Activated T-helper 17 cell treated with anti-CD3 and anti-CD28 coated beads, Interleukin-2, amount 50 U/mL, for 72 hours (primary cell): ENCODE measurements at regions not wholly inside any gene's neighbourhood (a gene's known extent, or its start where the extent isn't known, plus 50 kb on each side); places are given as distances from the start of the nearest gene placed in this dataset.

Source experiments
- ATAC-seq: fragments of 150-1000 bp; cut with Tn5 transposase; replicated peaks from 2 replicates; pipeline ENCODE4 v1.10.0; 2021; ENCODE audit warnings: mild to moderate bottlenecking, moderate library complexity
- H3K27ac Mint-ChIP-seq: one replicate; pipeline ENCODE4 v1.8.0; 2022; ENCODE audit warnings: mixed read lengths
- H3K27me3 Mint-ChIP-seq: one replicate; pipeline ENCODE4 v1.8.0; 2022; ENCODE audit warnings: mixed read lengths
- H3K36me3 Mint-ChIP-seq: one replicate; pipeline ENCODE4 v1.8.0; 2022; ENCODE audit warnings: low read depth, mild to moderate bottlenecking, mixed read lengths
- H3K4me1 Mint-ChIP-seq: one replicate; pipeline ENCODE4 v1.8.0; 2022; ENCODE audit warnings: mixed read lengths
- H3K4me3 Mint-ChIP-seq: one replicate; pipeline ENCODE4 v1.8.0; 2022; ENCODE audit warnings: mild to moderate bottlenecking, mixed read lengths
- H3K9me3 Mint-ChIP-seq: one replicate; pipeline ENCODE4 v1.8.0; 2022; ENCODE audit warnings: mixed read lengths

GRCh38 chr5:167171056-167171455 lies 1120.4 kb upstream of the WWC1 start:
- H3K36me3 Mint-ChIP-seq: no peaks in the 10 kb centered on the region
- H3K4me1 Mint-ChIP-seq: no peaks in the 10 kb centered on the region
- peaks cover 16% of the 10 kb centered on the region for H3K9me3 Mint-ChIP-seq
- no peaks in the 10 kb centered on the region for H3K27me3 Mint-ChIP-seq
- H3K4me3 Mint-ChIP-seq: no peak overlapping the region
- H3K27ac Mint-ChIP-seq: no peak overlapping the region
- ATAC-seq: no peak

GRCh38 chr5:167177736-167178135 lies 1113.7 kb upstream of the WWC1 start:
- Mint-ChIP-seq H3K4me1 (no peaks in the 10 kb centered on the region), H3K36me3 (no peaks in the 10 kb centered on the region), H3K27me3 (no peaks in the 10 kb centered on the region), H3K4me3 (no peak overlapping the region), H3K9me3 (peaks cover 7% of the 10 kb centered on the region), H3K27ac (no peak overlapping the region)
- ATAC-seq: no peak

- ATAC-seq: no peak
- Mint-ChIP-seq H3K27ac (no peak overlapping the region), H3K4me3 (no peak overlapping the region), H3K9me3 (peaks cover 8% of the 10 kb centered on the region), H3K27me3 (no peaks in the 10 kb centered on the region), H3K4me1 (no peaks in the 10 kb centered on the region), H3K36me3 (no peaks in the 10 kb centered on the region)
Observed at GRCh38 chr5:167180906-167181305, 1110.5 kb upstream of the WWC1 start.

- Mint-ChIP-seq H3K4me3 (no peak overlapping the region), H3K9me3 (peaks cover 12% of the 10 kb centered on the region), H3K36me3 (no peaks in the 10 kb centered on the region), H3K27ac (no peak overlapping the region), H3K4me1 (no peaks in the 10 kb centered on the region), H3K27me3 (no peaks in the 10 kb centered on the region)
- ATAC-seq: no peak
Observed at GRCh38 chr5:167205881-167206280, 1085.6 kb upstream of the WWC1 start.

- Mint-ChIP-seq H3K27ac (no peak overlapping the region), H3K4me3 (no peak overlapping the region), H3K4me1 (no peaks in the 10 kb centered on the region), H3K27me3 (no peaks in the 10 kb centered on the region), H3K36me3 (no peaks in the 10 kb centered on the region), H3K9me3 (peaks cover 12% of the 10 kb centered on the region)
- ATAC-seq: no peak
Observed at GRCh38 chr5:167207081-167207480, 1084.4 kb upstream of the WWC1 start.

GRCh38 chr5:167208911-167209310 lies 1082.5 kb upstream of the WWC1 start:
- Mint-ChIP-seq H3K27me3 (no peaks in the 10 kb centered on the region), H3K9me3 (no peaks in the 10 kb centered on the region), H3K27ac (no peak overlapping the region), H3K4me3 (no peak overlapping the region), H3K36me3 (no peaks in the 10 kb centered on the region), H3K4me1 (no peaks in the 10 kb centered on the region)
- no peak for ATAC-seq

GRCh38 chr5:167217097-167217743 lies 1074.2 kb upstream of the WWC1 start:
- H3K27me3 Mint-ChIP-seq: no peaks in the 10 kb centered on the region
- ATAC-seq: no peak
- H3K36me3 Mint-ChIP-seq: no peaks in the 10 kb centered on the region
- H3K27ac Mint-ChIP-seq: no peak overlapping the region
- H3K4me3 Mint-ChIP-seq: no peak overlapping the region
- no peaks in the 10 kb centered on the region for H3K4me1 Mint-ChIP-seq
- no peaks in the 10 kb centered on the region for H3K9me3 Mint-ChIP-seq

DNA sequence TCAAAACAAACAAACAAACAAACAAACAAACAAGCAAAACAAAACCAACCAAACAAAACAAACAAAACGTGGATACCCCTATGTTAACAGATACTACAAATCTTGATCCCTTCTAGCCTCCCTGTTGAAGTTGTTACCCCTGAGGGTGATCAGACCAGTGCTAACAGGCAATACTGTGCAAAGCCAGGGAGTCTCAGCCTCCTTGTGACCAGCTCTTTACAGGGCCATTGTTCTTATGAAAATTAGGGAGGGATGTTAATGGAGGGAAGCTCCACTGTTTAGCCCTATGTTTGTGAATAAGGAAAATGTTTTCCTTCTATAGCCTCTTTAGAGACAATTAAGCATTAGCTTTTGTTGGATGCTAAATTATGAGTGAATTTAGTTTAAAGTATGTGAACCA lies 1072.1 kb upstream of the WWC1 start:
- no peaks in the 10 kb centered on the region for H3K27me3 Mint-ChIP-seq
- H3K4me1 Mint-ChIP-seq: no peaks in the 10 kb centered on the region
- H3K36me3 Mint-ChIP-seq: no peaks in the 10 kb centered on the region
- no peaks in the 10 kb centered on the region for H3K9me3 Mint-ChIP-seq
- ATAC-seq: no peak
- no peak overlapping the region for H3K27ac Mint-ChIP-seq
- H3K4me3 Mint-ChIP-seq: no peak overlapping the region

DNA sequence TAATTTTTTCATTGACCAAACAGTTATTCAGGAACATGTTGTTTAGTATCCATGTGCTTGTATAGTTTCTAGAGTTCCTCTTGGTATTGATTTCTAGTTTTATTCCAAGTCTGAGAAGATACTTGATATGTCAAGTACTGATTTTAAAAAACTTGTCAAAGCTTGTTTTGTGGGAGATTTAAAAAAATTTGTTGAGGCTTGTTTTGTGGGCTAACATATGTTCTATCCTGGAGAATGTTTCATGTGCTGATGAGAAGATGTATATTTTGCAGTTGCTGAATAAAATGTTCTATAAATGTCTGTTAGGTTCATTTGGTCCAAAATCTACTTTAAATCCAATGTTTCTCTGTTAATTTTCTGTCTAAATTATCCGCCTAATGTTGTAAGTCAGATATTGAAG lies 1065.1 kb upstream of the WWC1 start:
- Mint-ChIP-seq H3K27me3 (no peaks in the 10 kb centered on the region), H3K27ac (no peak overlapping the region), H3K9me3 (peaks cover 8% of the 10 kb centered on the region), H3K4me1 (no peaks in the 10 kb centered on the region), H3K36me3 (no peaks in the 10 kb centered on the region), H3K4me3 (no peak overlapping the region)
- no peak for ATAC-seq

GRCh38 chr5:167228134-167228533 lies 1063.3 kb upstream of the WWC1 start:
- Mint-ChIP-seq H3K27ac (no peak overlapping the region), H3K36me3 (no peaks in the 10 kb centered on the region), H3K4me3 (no peak overlapping the region), H3K4me1 (no peaks in the 10 kb centered on the region), H3K9me3 (peaks cover 8% of the 10 kb centered on the region), H3K27me3 (no peaks in the 10 kb centered on the region)
- no peak for ATAC-seq

GRCh38 chr5:167229751-167230150 lies 1061.7 kb upstream of the WWC1 start:
- Mint-ChIP-seq H3K4me3 (no peak overlapping the region), H3K4me1 (no peaks in the 10 kb centered on the region), H3K27me3 (no peaks in the 10 kb centered on the region), H3K27ac (no peak overlapping the region), H3K9me3 (peaks cover 8% of the 10 kb centered on the region), H3K36me3 (no peaks in the 10 kb centered on the region)
- ATAC-seq: no peak

DNA sequence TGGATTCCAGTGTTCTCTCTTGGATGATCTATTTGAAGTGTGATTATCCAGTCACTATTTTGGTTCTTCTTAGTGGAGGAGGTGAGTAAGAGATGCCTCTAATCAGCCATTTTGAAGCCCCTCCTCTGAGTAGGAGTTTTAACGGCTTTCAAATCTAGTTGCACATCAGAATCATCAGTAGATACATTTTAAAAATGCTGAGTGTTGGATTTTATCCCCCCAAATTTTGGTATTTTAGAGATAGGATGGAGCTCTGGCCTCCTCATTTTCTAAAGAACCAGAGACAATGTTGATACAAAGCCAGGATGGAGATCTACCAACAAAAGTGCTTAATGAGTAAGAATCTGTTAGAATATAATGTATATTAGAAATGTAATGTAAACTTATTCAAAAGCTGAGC lies 1061.0 kb upstream of the WWC1 start:
- no peak for ATAC-seq
- H3K9me3 Mint-ChIP-seq: peaks cover 8% of the 10 kb centered on the region
- no peak overlapping the region for H3K4me3 Mint-ChIP-seq
- H3K36me3 Mint-ChIP-seq: no peaks in the 10 kb centered on the region
- no peaks in the 10 kb centered on the region for H3K27me3 Mint-ChIP-seq
- no peaks in the 10 kb centered on the region for H3K4me1 Mint-ChIP-seq
- H3K27ac Mint-ChIP-seq: no peak overlapping the region

GRCh38 chr5:167232675-167233311 lies 1058.7 kb upstream of the WWC1 start:
- Mint-ChIP-seq H3K4me3 (no peak overlapping the region), H3K9me3 (no peaks in the 10 kb centered on the region), H3K4me1 (no peaks in the 10 kb centered on the region), H3K36me3 (no peaks in the 10 kb centered on the region), H3K27me3 (no peaks in the 10 kb centered on the region), H3K27ac (no peak overlapping the region)
- ATAC-seq: no peak

GRCh38 chr5:167233507-167234220 lies 1057.8 kb upstream of the WWC1 start:
- no peaks in the 10 kb centered on the region for H3K27me3 Mint-ChIP-seq
- H3K4me3 Mint-ChIP-seq: no peak overlapping the region
- H3K9me3 Mint-ChIP-seq: no peaks in the 10 kb centered on the region
- H3K27ac Mint-ChIP-seq: no peak overlapping the region
- H3K4me1 Mint-ChIP-seq: no peaks in the 10 kb centered on the region
- ATAC-seq: no peak
- no peaks in the 10 kb centered on the region for H3K36me3 Mint-ChIP-seq

GRCh38 chr5:167241436-167242067 lies 1049.9 kb upstream of the WWC1 start:
- H3K27me3 Mint-ChIP-seq: no peaks in the 10 kb centered on the region
- no peak for ATAC-seq
- H3K27ac Mint-ChIP-seq: no peak overlapping the region
- peaks cover 4% of the 10 kb centered on the region for H3K9me3 Mint-ChIP-seq
- H3K4me1 Mint-ChIP-seq: no peaks in the 10 kb centered on the region
- H3K4me3 Mint-ChIP-seq: no peak overlapping the region
- no peaks in the 10 kb centered on the region for H3K36me3 Mint-ChIP-seq
